ENCODE measurements at regions not wholly inside any gene's neighbourhood (a gene's known extent, or its start where the extent isn't known, plus 50 kb on each side); places are given as distances from the start of the nearest gene placed in this dataset.
"Not testable (repeated sequence)": the region's sequence is repeated elsewhere in the genome, so short reads cannot be mapped to it uniquely, and the experiment has no call there.

DNA sequence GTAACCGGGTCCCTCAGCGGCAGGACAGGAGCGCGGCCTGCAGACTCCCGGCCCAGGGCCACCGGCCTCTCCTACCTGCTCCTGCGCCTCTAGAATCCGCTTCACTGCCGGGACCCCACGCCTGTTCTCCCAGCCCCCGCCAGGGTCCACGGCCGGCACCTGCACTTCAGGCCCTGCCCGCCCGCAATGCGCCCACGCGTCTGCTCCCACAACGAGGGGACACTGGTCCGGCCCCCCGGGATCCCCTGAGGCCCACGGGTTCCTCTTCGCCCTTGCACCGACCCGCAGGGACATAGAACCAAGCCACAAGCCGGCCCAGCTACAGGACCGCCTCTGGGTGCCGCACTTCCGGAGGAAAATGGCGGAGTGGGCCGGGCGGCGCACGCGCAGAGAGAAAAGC lies 3554.1 kb upstream of the OR11H1 start:
- TF ChIP-seq ZFX (CRISPR knock-in tag; IDR thresholded peaks at IDR 0.05), result peak; percentile 70; the same call in 1 of the 2 replicates
- H4K20me1 ChIP-seq (replicated peaks; ENCODE audit: control insufficient read depth, insufficient read depth, low read length); H3K27me3 ChIP-seq (ENCODE audit: control insufficient read depth in 2 of 2, insufficient read depth in 2 of 2, low read length in 2 of 2); POLR2A ChIA-PET; CTCF ChIA-PET (ENCODE audit: low intra/inter-chr PET ratio); H3K4me3 ChIP-seq; H3K9me3 ChIP-seq (replicated peaks; ENCODE audit: control insufficient read depth, insufficient read depth, low read depth, low read length); H3K4me2 ChIP-seq (ENCODE audit: insufficient read depth, low read length); ATAC-seq; H3K36me3 ChIP-seq (ENCODE audit: control insufficient read depth, insufficient read depth, low read length); H2AFZ ChIP-seq (ENCODE audit: low read depth, low read length); H3K27ac ChIP-seq (ENCODE audit: extremely low read depth, low read depth, low read length); BruUV-seq (replicated peaks); FAIRE-seq; intact Hi-C loops (cut with micrococcal nuclease); in situ Hi-C loops (cut with MboI); H3K9ac ChIP-seq (ENCODE audit: insufficient read depth in 1 of 2, low read depth in 2 of 2, low read length in 2 of 2); H3K9me1 ChIP-seq (ENCODE audit: control insufficient read depth, insufficient read depth, low read length); H3K4me1 ChIP-seq (replicated peaks in 1 of 2; ENCODE audit: control insufficient read depth in 2 of 2, insufficient read depth in 2 of 2, low read length in 2 of 2); H3K79me2 ChIP-seq (ENCODE audit: control insufficient read depth, insufficient read depth, low read length): not testable (repeated sequence)
- peak; percentile 41 to 64 (median 50) for DNase-seq (ENCODE audit: extremely low read depth in 1 of 4, low spot score in 3 of 4)
- WGBS (ENCODE audit: insufficient coverage, low coverage, missing lambda C conversion rate), result under 1% methylated on average over 23 of the region's 35 CpGs
